OCI-LY3 (cell line): ENCODE measurements at regions not wholly inside any gene's neighbourhood (a gene's known extent, or its start where the extent isn't known, plus 50 kb on each side); places are given as distances from the start of the nearest gene placed in this dataset.

Source experiments
- H2AFZ ChIP-seq: fragments of 200-600, 300-600 bp; shearing (Covaris generic); 2 replicates; pipeline ENCODE4 v1.6.0; 2014; ENCODE audit warnings: antibody characterized with exemption, low read depth, low read length
- H3K27ac ChIP-seq: fragments of 200-600, 300-600 bp; sonication (generic); 2 replicates; pipeline ENCODE4 v1.5.1; 2014; ENCODE audit warnings: mild to moderate bottlenecking, low read length, moderate library complexity, mixed read lengths
- H3K27me3 ChIP-seq: fragments of 200-600, 300-600 bp; sonication (generic); 2 replicates; pipeline ENCODE4 v1.6.1; 2014; ENCODE audit warnings: low read depth, low read length, mixed read lengths
- H3K36me3 ChIP-seq: fragments of 200-600, 300-600 bp; sonication (generic); replicated peaks from 2 replicates; pipeline ENCODE3; 2014; ENCODE audit warnings: low read depth, low read length, mixed read lengths
- H3K4me1 ChIP-seq: fragments of 300-600, 200-600 bp; sonication (generic); 2 replicates; pipeline ENCODE4 v1.6.1; 2014; ENCODE audit warnings: low read length, mixed read lengths
- H3K4me2 ChIP-seq: fragments of 200-600, 300-600 bp; sonication (generic); 2 replicates; pipeline ENCODE4 v1.6.1; 2014; ENCODE audit warnings: low read length, mixed read lengths
- H3K4me3 ChIP-seq: fragments of 300-600, 200-600 bp; sonication (generic); 2 replicates; pipeline ENCODE4 v1.5.1; 2014; ENCODE audit warnings: antibody characterized with exemption, mild to moderate bottlenecking, low read length, moderate library complexity
- H3K79me2 ChIP-seq: fragments of 300-600, 200-600 bp; shearing (Covaris generic); 2 replicates; pipeline ENCODE4 v1.6.1; 2014; ENCODE audit warnings: mild to moderate bottlenecking, low read length, mixed read lengths
- H3K9ac ChIP-seq: fragments of 300-600, 200-600 bp; shearing (Covaris generic); 2 replicates; pipeline ENCODE4 v1.6.0; 2014; ENCODE audit warnings: mild to moderate bottlenecking, low read length, moderate library complexity
- H3K9me3 ChIP-seq: fragments of 200-600, 300-600 bp; shearing (Covaris generic); 2 replicates; pipeline ENCODE4 v1.6.1; 2014; ENCODE audit warnings: low read length, mixed read lengths; ENCODE audit not compliant: insufficient read depth
- H4K20me1 ChIP-seq: fragments of 200-600, 300-600 bp; sonication (generic); 2 replicates; pipeline ENCODE4 v1.6.1; 2016; ENCODE audit warnings: low read length, mixed read lengths; ENCODE audit not compliant: insufficient read depth
- CTCF ChIP-seq: fragments of 200-600, 300-600 bp; sonication (generic); IDR thresholded peaks from 2 replicates; pipeline ENCODE4 v1.5.1; 2014; ENCODE audit warnings: antibody characterized with exemption, low read length, low read depth
- EZH2phosphoT487 ChIP-seq: fragments of 200-600 bp; shearing (Covaris generic); IDR thresholded peaks from 2 replicates; pipeline ENCODE4 v1.6.1; 2018; ENCODE audit warnings: antibody characterized with exemption, mixed run types, low read depth

- no peaks in the 10 kb centered on the region for H4K20me1 ChIP-seq
- no peaks in the 10 kb centered on the region for H3K36me3 ChIP-seq
- no peak overlapping the region for H3K9ac ChIP-seq
- no peaks in the 10 kb centered on the region for H3K4me1 ChIP-seq
- no peaks in the 10 kb centered on the region for H3K27me3 ChIP-seq
- TF ChIP-seq CTCF (no peak), EZH2phosphoT487 (no peak)
- H3K79me2 ChIP-seq, result no peaks in the 10 kb centered on the region
- H3K9me3 ChIP-seq, result no peaks in the 10 kb centered on the region
- no peak overlapping the region for H2AFZ ChIP-seq
- no peak overlapping the region for H3K4me2 ChIP-seq
- no peak overlapping the region for H3K27ac ChIP-seq
- no peak overlapping the region for H3K4me3 ChIP-seq
Observed at GRCh38 chr4:174172274-174172673, 111.2 kb downstream of the FBXO8 start.

- TF ChIP-seq EZH2phosphoT487 (no peak), CTCF (no peak)
- H2AFZ ChIP-seq, result no peak overlapping the region
- H3K9ac ChIP-seq, result no peak overlapping the region
- no peaks in the 10 kb centered on the region for H4K20me1 ChIP-seq
- no peaks in the 10 kb centered on the region for H3K9me3 ChIP-seq
- no peak overlapping the region for H3K4me2 ChIP-seq
- H3K27me3 ChIP-seq, result no peaks in the 10 kb centered on the region
- no peaks in the 10 kb centered on the region for H3K4me1 ChIP-seq
- no peaks in the 10 kb centered on the region for H3K79me2 ChIP-seq
- H3K36me3 ChIP-seq, result no peaks in the 10 kb centered on the region
- H3K4me3 ChIP-seq, result no peak overlapping the region
- H3K27ac ChIP-seq, result no peak overlapping the region
Observed at GRCh38 chr4:174170906-174171305, 112.6 kb downstream of the FBXO8 start.

GRCh38 chr4:174170091-174170490 is 113.4 kb downstream of the FBXO8 start:
- H3K79me2 ChIP-seq, result no peaks in the 10 kb centered on the region
- TF ChIP-seq CTCF (no peak), EZH2phosphoT487 (no peak)
- H3K9ac ChIP-seq, result no peak overlapping the region
- no peak overlapping the region for H3K27ac ChIP-seq
- no peak overlapping the region for H2AFZ ChIP-seq
- no peaks in the 10 kb centered on the region for H3K9me3 ChIP-seq
- no peak overlapping the region for H3K4me2 ChIP-seq
- H3K4me3 ChIP-seq, result no peak overlapping the region
- no peaks in the 10 kb centered on the region for H4K20me1 ChIP-seq
- H3K27me3 ChIP-seq, result no peaks in the 10 kb centered on the region
- H3K36me3 ChIP-seq, result no peaks in the 10 kb centered on the region
- H3K4me1 ChIP-seq, result no peaks in the 10 kb centered on the region

- H2AFZ ChIP-seq, result no peak overlapping the region
- TF ChIP-seq CTCF (no peak), EZH2phosphoT487 (no peak)
- H3K4me3 ChIP-seq, result no peak overlapping the region
- no peaks in the 10 kb centered on the region for H3K27me3 ChIP-seq
- H3K36me3 ChIP-seq, result no peaks in the 10 kb centered on the region
- 0 out of 2 replicates have a peak overlapping the region, but pooled peaks have one; percentile 51 for H3K4me2 ChIP-seq
- no peak overlapping the region for H3K27ac ChIP-seq
- H3K9me3 ChIP-seq, result no peaks in the 10 kb centered on the region
- 0 out of 2 replicates have a peak, but pooled peaks cover 4% of the 10 kb centered on the region for H3K4me1 ChIP-seq
- H4K20me1 ChIP-seq, result no peaks in the 10 kb centered on the region
- H3K79me2 ChIP-seq, result no peaks in the 10 kb centered on the region
- no peak overlapping the region for H3K9ac ChIP-seq
Observed at GRCh38 chr4:174157106-174157607, 126.3 kb downstream of the FBXO8 start.
